SK-N-SH (cell line): ENCODE measurements at regions not wholly inside any gene's neighbourhood (a gene's known extent, or its start where the extent isn't known, plus 50 kb on each side); places are given as distances from the start of the nearest gene placed in this dataset.

ENCODE experiments used
- CHD2 ChIP-seq: fragments of 150-350 bp; IDR thresholded peaks from 2 replicates; pipeline ENCODE4 v1.6.1; 2018; ENCODE audit warnings: low read length; ENCODE audit not compliant: partially characterized antibody
- EP300 ChIP-seq, 2 experiments: IDR thresholded peaks; 2 replicates each; pipeline versions ENCODE4 v1.4.0 to v1.6.1; 2012; ENCODE audit warnings: borderline replicate concordance in 1 of 2, low read depth in 1 of 2, low read length in 1 of 2
- EZH2phosphoT487 ChIP-seq: fragments of 200-600 bp; sonication (generic); IDR thresholded peaks from 2 replicates; pipeline ENCODE4 v1.6.1; 2017; ENCODE audit warnings: low read depth, mixed run types, mild to moderate bottlenecking, antibody characterized with exemption, moderate library complexity, borderline replicate concordance
- FOXJ3 ChIP-seq: sonication (generic); formaldehyde crosslinking; IDR thresholded peaks from 2 replicates; pipeline ENCODE4 v1.5.1; 2020; ENCODE audit warnings: mild to moderate bottlenecking, missing genetic modification reagents
- GATA2 ChIP-seq: sonication (generic); formaldehyde crosslinking; IDR thresholded peaks from 2 replicates; pipeline ENCODE4 v1.5.0; 2020; ENCODE audit warnings: mild to moderate bottlenecking, missing genetic modification reagents
- POLR2AphosphoS5 ChIP-seq: IDR thresholded peaks from 2 replicates; pipeline ENCODE4 v1.6.1; 2012; ENCODE audit warnings: low read depth, low read length
- RAD21 ChIP-seq: IDR thresholded peaks from 2 replicates; pipeline ENCODE4 v1.6.1; 2012; ENCODE audit warnings: mild to moderate bottlenecking, low read length
- RCOR1 ChIP-seq: fragments of 150-350 bp; IDR thresholded peaks from 2 replicates; pipeline ENCODE4 v1.6.1; 2017; ENCODE audit warnings: antibody characterized with exemption, low read length
- TAF1 ChIP-seq: IDR thresholded peaks from 2 replicates; pipeline ENCODE4 v1.6.1; 2012; ENCODE audit warnings: low read depth, mild to moderate bottlenecking, low read length, moderate library complexity, borderline replicate concordance
- TCF12 ChIP-seq: IDR thresholded peaks from 2 replicates; pipeline ENCODE4 v1.4.0; 2012
- TF ChIP-seq, protein P1 (sequence below): fragments of 200-600 bp; sonication (generic); IDR thresholded peaks from 2 replicates; pipeline ENCODE4 v1.6.1; 2017; ENCODE audit warnings: antibody characterized with exemption, mild to moderate bottlenecking, moderate library complexity
- TF ChIP-seq, protein P2 (sequence below): IDR thresholded peaks from 2 replicates; pipeline ENCODE4 v1.4.0; 2012; ENCODE audit warnings: low read depth, borderline replicate concordance
- TF ChIP-seq, protein P3 (sequence below): IDR thresholded peaks from 2 replicates; pipeline ENCODE4 v1.4.0; 2012; ENCODE audit warnings: low read depth, borderline replicate concordance
- TF ChIP-seq, protein P4 (sequence below): IDR thresholded peaks from 2 replicates; pipeline ENCODE4 v1.4.0; 2012; ENCODE audit warnings: low read depth

DNA sequence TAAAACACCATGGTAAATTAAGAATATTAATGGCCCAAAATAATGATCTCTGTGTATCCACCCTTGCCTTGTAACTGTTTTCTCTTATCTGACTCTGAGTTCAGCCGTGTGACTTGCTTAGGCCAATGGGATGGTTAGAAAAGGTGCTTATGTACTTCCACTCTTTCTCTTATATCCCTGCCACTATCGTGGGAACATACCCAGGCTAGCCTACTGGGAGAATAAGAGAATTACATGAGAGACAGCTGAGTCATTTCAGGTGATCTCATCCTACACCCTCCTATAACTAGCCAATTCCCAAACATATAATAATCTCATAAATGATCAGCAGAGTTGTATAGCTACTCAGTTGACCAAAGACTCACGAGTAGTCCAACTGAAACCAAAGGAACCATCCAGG lies 98.3 kb upstream of the ABI3BP start:
- TF ChIP-seq, protein P1, sequence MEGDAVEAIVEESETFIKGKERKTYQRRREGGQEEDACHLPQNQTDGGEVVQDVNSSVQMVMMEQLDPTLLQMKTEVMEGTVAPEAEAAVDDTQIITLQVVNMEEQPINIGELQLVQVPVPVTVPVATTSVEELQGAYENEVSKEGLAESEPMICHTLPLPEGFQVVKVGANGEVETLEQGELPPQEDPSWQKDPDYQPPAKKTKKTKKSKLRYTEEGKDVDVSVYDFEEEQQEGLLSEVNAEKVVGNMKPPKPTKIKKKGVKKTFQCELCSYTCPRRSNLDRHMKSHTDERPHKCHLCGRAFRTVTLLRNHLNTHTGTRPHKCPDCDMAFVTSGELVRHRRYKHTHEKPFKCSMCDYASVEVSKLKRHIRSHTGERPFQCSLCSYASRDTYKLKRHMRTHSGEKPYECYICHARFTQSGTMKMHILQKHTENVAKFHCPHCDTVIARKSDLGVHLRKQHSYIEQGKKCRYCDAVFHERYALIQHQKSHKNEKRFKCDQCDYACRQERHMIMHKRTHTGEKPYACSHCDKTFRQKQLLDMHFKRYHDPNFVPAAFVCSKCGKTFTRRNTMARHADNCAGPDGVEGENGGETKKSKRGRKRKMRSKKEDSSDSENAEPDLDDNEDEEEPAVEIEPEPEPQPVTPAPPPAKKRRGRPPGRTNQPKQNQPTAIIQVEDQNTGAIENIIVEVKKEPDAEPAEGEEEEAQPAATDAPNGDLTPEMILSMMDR, result no peak
- TF ChIP-seq TCF12 (no peak), POLR2AphosphoS5 (no peak), RAD21 (no peak), FOXJ3 (CRISPR knock-in tag) (no peak), EZH2phosphoT487 (no peak), CHD2 (no peak), TAF1 (no peak), GATA2 (CRISPR knock-in tag) (no peak), EP300 (IDR thresholded peaks at IDR 0.05; ENCODE audit: borderline replicate concordance in 1 of 2, low read depth in 1 of 2, low read length in 1 of 2) (no peak), RCOR1 (no peak)
- TF ChIP-seq, protein P2, sequence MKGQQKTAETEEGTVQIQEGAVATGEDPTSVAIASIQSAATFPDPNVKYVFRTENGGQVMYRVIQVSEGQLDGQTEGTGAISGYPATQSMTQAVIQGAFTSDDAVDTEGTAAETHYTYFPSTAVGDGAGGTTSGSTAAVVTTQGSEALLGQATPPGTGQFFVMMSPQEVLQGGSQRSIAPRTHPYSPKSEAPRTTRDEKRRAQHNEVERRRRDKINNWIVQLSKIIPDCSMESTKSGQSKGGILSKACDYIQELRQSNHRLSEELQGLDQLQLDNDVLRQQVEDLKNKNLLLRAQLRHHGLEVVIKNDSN, result no peak
- TF ChIP-seq, protein P3, sequence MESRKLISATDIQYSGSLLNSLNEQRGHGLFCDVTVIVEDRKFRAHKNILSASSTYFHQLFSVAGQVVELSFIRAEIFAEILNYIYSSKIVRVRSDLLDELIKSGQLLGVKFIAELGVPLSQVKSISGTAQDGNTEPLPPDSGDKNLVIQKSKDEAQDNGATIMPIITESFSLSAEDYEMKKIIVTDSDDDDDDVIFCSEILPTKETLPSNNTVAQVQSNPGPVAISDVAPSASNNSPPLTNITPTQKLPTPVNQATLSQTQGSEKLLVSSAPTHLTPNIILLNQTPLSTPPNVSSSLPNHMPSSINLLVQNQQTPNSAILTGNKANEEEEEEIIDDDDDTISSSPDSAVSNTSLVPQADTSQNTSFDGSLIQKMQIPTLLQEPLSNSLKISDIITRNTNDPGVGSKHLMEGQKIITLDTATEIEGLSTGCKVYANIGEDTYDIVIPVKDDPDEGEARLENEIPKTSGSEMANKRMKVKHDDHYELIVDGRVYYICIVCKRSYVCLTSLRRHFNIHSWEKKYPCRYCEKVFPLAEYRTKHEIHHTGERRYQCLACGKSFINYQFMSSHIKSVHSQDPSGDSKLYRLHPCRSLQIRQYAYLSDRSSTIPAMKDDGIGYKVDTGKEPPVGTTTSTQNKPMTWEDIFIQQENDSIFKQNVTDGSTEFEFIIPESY, result no peak
- TF ChIP-seq, protein P4, sequence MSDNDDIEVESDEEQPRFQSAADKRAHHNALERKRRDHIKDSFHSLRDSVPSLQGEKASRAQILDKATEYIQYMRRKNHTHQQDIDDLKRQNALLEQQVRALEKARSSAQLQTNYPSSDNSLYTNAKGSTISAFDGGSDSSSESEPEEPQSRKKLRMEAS, result no peak
